MM.1S (cell line): ENCODE measurements at regions not wholly inside any gene's neighbourhood (a gene's known extent, or its start where the extent isn't known, plus 50 kb on each side); places are given as distances from the start of the nearest gene placed in this dataset.

Experiments
- CTCF ChIP-seq: fragments of 300-600 bp; sonication (generic); IDR thresholded peaks from 2 replicates; pipeline ENCODE4 v1.5.1; 2016; ENCODE audit warnings: antibody characterized with exemption, low read length, mixed read lengths
- EZH2 ChIP-seq: fragments of 300-600 bp; sonication (generic); optimal IDR thresholded peaks from 2 replicates; pipeline ENCODE3; 2017; ENCODE audit warnings: low read depth, mild to moderate bottlenecking, antibody characterized with exemption, low read length, mixed read lengths
- EZH2phosphoT487 ChIP-seq: fragments of 300-600 bp; sonication (generic); IDR thresholded peaks from 2 replicates; pipeline ENCODE4 v1.6.1; 2018; ENCODE audit warnings: antibody characterized with exemption, low read length

- TF ChIP-seq EZH2: no peak
- no peak for TF ChIP-seq CTCF
- TF ChIP-seq EZH2phosphoT487: no peak
These were observed 107.1 kb downstream of the GLI2 start for GRCh38 chr2:120842456-120843439.
